GM12873 (cell line): ENCODE measurements at regions not wholly inside any gene's neighbourhood (a gene's known extent, or its start where the extent isn't known, plus 50 kb on each side); places are given as distances from the start of the nearest gene placed in this dataset.

Experiments
- TF ChIP-seq, protein P1 (sequence below): IDR thresholded peaks from 2 replicates; pipeline ENCODE4 v1.5.1; 2012; ENCODE audit warnings: low read depth, mild to moderate bottlenecking, moderate library complexity, low read length, control low read depth; ENCODE audit not compliant: insufficient read depth; ENCODE audit errors: missing control alignments

DNA sequence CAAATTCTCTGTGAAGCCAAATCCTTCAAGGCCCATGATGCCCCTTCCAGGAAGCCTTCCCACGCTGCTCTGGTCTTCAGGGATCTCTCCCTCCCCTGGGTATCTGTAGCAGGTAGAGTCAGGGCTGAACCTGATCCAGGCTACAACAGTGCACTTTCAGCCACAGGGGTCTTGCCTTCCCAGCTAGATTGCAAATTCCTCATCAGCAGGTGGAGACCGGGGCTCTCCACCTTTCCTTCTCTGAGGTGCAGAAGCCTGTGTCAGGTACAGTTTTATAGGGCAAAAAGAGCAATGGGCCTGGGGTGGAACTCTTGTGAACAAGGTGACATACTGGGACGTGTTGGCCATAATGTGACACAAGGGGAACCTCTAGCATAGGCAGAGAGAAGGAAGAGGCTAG, 312.9 kb downstream of the MYCN start:
- TF ChIP-seq, protein P1, sequence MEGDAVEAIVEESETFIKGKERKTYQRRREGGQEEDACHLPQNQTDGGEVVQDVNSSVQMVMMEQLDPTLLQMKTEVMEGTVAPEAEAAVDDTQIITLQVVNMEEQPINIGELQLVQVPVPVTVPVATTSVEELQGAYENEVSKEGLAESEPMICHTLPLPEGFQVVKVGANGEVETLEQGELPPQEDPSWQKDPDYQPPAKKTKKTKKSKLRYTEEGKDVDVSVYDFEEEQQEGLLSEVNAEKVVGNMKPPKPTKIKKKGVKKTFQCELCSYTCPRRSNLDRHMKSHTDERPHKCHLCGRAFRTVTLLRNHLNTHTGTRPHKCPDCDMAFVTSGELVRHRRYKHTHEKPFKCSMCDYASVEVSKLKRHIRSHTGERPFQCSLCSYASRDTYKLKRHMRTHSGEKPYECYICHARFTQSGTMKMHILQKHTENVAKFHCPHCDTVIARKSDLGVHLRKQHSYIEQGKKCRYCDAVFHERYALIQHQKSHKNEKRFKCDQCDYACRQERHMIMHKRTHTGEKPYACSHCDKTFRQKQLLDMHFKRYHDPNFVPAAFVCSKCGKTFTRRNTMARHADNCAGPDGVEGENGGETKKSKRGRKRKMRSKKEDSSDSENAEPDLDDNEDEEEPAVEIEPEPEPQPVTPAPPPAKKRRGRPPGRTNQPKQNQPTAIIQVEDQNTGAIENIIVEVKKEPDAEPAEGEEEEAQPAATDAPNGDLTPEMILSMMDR = no peak

DNA sequence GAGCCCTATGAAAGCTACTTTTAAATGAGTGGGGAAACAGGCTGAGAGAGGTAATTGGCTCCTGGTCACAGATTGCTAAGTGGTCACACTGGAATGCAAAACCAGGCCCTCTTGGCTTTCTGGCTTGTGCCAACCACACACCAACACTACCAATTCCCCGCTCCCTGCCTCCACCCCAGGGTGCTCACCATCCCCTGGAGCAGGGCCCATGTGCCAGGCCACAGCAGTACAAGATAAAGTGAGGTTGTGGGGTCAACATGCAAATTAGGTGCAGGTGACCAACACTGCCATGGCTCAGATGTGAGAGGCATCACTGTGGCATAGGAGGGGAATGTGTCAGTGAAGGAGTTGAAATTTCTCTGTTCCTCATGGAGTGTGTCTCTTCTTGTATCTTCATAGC, 312.5 kb downstream of the MYCN start:
- TF ChIP-seq, protein P1 = no peak

DNA sequence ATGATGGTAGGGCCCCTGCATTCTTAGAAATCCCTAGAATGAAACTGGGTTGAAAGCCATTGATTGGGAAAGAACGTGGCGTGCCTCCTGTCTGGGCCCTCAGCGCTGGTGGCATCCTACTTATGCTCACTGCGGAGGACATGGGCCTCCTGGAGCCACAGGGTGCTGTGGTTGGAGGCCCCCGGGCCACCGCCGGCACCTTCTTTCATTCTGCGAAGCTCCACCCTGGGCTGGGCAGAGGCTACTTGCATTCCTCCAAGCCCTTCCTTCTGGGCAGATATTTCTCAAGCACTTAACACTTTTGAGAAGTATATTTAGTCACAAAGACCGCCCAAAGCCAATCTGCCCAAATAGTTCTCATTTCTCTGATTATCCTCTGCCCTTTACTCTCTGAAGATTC, 311.9 kb downstream of the MYCN start:
- TF ChIP-seq, protein P1 = no peak

DNA sequence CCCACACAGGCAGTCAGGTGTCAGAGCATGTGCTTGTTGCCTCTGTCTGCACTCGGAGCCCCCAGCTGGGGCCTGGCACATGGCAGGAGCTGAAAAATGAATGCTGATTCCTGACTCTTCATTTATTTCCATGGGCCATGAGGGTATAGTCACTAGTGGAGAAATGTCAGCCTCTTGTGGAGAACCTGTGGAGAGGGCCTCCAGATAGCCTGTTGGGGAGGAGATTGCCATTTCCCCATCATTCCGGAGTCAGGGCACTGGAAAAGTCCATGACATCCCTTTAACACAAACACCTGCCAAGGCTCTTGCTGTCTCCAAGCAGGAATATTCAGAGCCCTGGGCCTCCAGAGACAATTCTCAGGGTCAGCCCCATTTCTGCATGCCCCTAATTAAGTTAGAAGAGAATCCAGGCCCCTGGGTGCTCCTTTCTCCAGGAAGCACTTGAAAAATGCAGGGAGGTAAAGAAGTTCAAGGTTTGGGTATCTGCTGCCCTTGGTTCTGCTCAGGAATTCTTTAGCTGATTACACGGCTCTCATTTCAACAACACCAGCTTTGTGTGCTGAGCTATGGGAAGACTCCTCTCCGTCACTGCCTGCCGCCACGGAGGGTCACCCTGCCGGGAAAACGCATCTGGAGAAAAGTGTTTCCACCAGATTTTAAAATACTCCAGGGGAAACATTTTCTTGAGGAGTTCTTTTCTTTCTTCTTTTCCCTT, 311.3 kb downstream of the MYCN start:
- TF ChIP-seq, protein P1 = no peak

DNA sequence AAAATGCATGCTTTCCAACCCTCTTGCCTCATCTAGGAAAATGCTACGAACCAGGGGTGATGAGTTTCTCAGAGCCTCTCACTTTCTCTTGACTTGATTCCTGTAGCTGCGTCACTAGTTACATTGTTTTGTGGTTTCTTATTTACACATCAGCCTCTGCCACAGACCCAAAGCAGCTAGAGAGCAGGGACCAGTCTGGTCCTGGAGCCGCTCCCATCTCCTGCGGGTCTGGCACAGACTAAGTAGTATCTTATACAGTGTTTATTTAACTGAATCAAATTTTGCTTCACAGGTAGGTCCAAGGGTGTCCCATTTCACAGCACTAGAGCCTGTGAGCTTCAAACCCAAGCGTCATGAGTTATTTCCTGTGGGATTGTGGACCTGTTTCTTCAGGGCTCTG, 310.5 kb downstream of the MYCN start:
- TF ChIP-seq, protein P1 = no peak

DNA sequence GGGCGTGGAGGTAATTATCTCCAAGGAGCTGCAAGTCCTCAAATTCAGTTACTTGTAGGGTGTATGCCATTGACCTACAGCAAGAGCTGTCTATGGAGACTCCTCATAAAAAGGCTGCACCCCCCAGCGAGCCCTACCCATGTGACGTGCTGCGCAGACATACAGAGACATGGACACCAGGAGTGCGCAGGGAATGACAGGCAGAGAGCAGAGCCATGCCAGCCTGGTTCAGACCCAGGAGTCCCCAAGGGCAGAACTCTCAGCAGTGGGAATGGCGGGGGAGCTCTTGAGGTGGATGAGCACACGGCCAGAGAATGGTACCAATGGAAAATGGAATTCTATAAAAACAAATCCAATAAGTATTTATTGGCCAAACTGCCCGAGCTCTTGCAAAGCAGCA, 310.1 kb downstream of the MYCN start:
- TF ChIP-seq, protein P1 = no peak

DNA sequence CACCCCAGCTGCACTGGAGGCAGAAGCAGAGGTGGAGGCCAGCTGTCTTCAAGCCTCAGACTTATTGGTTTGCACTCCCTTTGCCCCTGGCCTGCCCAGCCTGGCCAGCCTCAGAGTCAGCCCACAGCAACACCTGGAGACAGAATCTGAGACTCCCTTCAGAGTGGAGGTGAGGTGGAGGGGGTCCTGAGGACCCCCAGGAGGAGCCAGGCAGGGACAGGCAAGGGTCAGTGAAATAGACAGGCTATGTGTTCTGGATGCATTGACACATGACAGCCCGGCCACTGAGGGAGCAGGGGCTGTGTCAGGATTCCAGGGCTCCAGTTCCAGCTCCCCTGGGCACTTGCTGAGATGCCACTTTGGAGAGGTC, 309.7 kb downstream of the MYCN start:
- TF ChIP-seq, protein P1 = no peak
